GM12892 (cell line): ENCODE measurements at regions not wholly inside any gene's neighbourhood (a gene's known extent, or its start where the extent isn't known, plus 50 kb on each side); places are given as distances from the start of the nearest gene placed in this dataset.

Source experiments
- POLR2A ChIP-seq: IDR thresholded peaks from 2 replicates; pipeline ENCODE4 v1.6.1; 2011; ENCODE audit warnings: low read depth, low read length, control low read depth
- POLR2AphosphoS5 ChIP-seq: IDR thresholded peaks from 2 replicates; pipeline ENCODE4 v1.6.1; 2011; ENCODE audit warnings: low read depth, low read length, control low read depth
- TAF1 ChIP-seq: IDR thresholded peaks from 2 replicates; pipeline ENCODE4 v1.6.1; 2011; ENCODE audit warnings: low read depth, mild to moderate bottlenecking, control low read depth, low read length, borderline replicate concordance

GRCh38 chr7:51501620-51502019 is 185.0 kb upstream of the COBL start:
- TF ChIP-seq POLR2AphosphoS5 (no peak), POLR2A (no peak), TAF1 (no peak)
